HUES6 (cell line): ENCODE measurements at regions not wholly inside any gene's neighbourhood (a gene's known extent, or its start where the extent isn't known, plus 50 kb on each side); places are given as distances from the start of the nearest gene placed in this dataset.

ENCODE experiments used
- H3K27ac ChIP-seq: 2 replicates; pipeline ENCODE4 v1.7.0; 2013; ENCODE audit warnings: low read depth, mild to moderate bottlenecking, low read length, inconsistent platforms
- H3K27me3 ChIP-seq: 2 replicates; pipeline ENCODE4 v1.6.1; 2013; ENCODE audit warnings: low read length; ENCODE audit not compliant: control insufficient read depth, insufficient read depth
- H3K36me3 ChIP-seq: 2 replicates; pipeline ENCODE4 v1.6.1; 2013; ENCODE audit warnings: low read length; ENCODE audit not compliant: control insufficient read depth, insufficient read depth
- H3K4me1 ChIP-seq: 2 replicates; pipeline ENCODE4 v1.6.1; 2013; ENCODE audit warnings: low read length; ENCODE audit not compliant: control insufficient read depth, insufficient read depth
- H3K4me3 ChIP-seq: 2 replicates; pipeline ENCODE4 v1.5.1; 2013; ENCODE audit warnings: low read depth, low read length
- H3K9ac ChIP-seq: one replicate; pipeline ENCODE4 v1.6.1; 2013; ENCODE audit warnings: mild to moderate bottlenecking, low read length
- H3K9me3 ChIP-seq: 2 replicates; pipeline ENCODE4 v1.6.1; 2013; ENCODE audit warnings: low read depth, low read length; ENCODE audit not compliant: control insufficient read depth, insufficient read depth

GRCh38 chr18:29307982-29308381 is 1131.1 kb upstream of the CDH2 start:
- Histone ChIP-seq H3K9me3 (no peaks in the 10 kb centered on the region), H3K4me1 (no peaks in the 10 kb centered on the region), H3K27me3 (no peaks in the 10 kb centered on the region), H3K36me3 (no peaks in the 10 kb centered on the region), H3K27ac (no peak overlapping the region), H3K9ac (no peak overlapping the region), H3K4me3 (no peak overlapping the region)

GRCh38 chr18:29307231-29307630 is 1130.3 kb upstream of the CDH2 start:
- no peak overlapping the region for H3K27ac ChIP-seq
- no peaks in the 10 kb centered on the region for H3K4me1 ChIP-seq
- H3K27me3 ChIP-seq, result no peaks in the 10 kb centered on the region
- no peaks in the 10 kb centered on the region for H3K36me3 ChIP-seq
- no peak overlapping the region for H3K9ac ChIP-seq
- H3K9me3 ChIP-seq, result no peaks in the 10 kb centered on the region
- no peak overlapping the region for H3K4me3 ChIP-seq

- no peaks in the 10 kb centered on the region for H3K4me1 ChIP-seq
- no peaks in the 10 kb centered on the region for H3K36me3 ChIP-seq
- no peak overlapping the region for H3K4me3 ChIP-seq
- H3K9ac ChIP-seq, result no peak overlapping the region
- H3K27me3 ChIP-seq, result no peaks in the 10 kb centered on the region
- no peaks in the 10 kb centered on the region for H3K9me3 ChIP-seq
- H3K27ac ChIP-seq, result no peak overlapping the region
Observed at GRCh38 chr18:29305516-29305915, 1128.6 kb upstream of the CDH2 start.

GRCh38 chr18:29301048-29301447 is 1124.1 kb upstream of the CDH2 start:
- Histone ChIP-seq H3K27me3 (no peaks in the 10 kb centered on the region), H3K9me3 (no peaks in the 10 kb centered on the region), H3K9ac (no peak overlapping the region), H3K4me3 (no peak overlapping the region), H3K4me1 (no peaks in the 10 kb centered on the region), H3K27ac (no peak overlapping the region), H3K36me3 (no peaks in the 10 kb centered on the region)

- H3K4me1 ChIP-seq, result no peaks in the 10 kb centered on the region
- H3K36me3 ChIP-seq, result no peaks in the 10 kb centered on the region
- no peaks in the 10 kb centered on the region for H3K27me3 ChIP-seq
- no peak overlapping the region for H3K27ac ChIP-seq
- H3K9me3 ChIP-seq, result no peaks in the 10 kb centered on the region
- H3K9ac ChIP-seq, result no peak overlapping the region
- no peak overlapping the region for H3K4me3 ChIP-seq
Observed at GRCh38 chr18:29285471-29285870, 1108.5 kb upstream of the CDH2 start.

GRCh38 chr18:29271501-29271900 is 1094.6 kb upstream of the CDH2 start:
- Histone ChIP-seq H3K36me3 (no peaks in the 10 kb centered on the region), H3K27ac (no peak overlapping the region), H3K4me3 (no peak overlapping the region), H3K9ac (no peak overlapping the region), H3K27me3 (no peaks in the 10 kb centered on the region), H3K4me1 (peaks cover 4% of the 10 kb centered on the region; the same call in 1 of the 2 replicates), H3K9me3 (no peaks in the 10 kb centered on the region)

GRCh38 chr18:29259838-29260237 is 1082.9 kb upstream of the CDH2 start:
- no peak overlapping the region for H3K4me3 ChIP-seq
- H3K27me3 ChIP-seq, result no peaks in the 10 kb centered on the region
- no peak overlapping the region for H3K27ac ChIP-seq
- H3K9me3 ChIP-seq, result 0 out of 2 replicates have a peak, but pooled peaks cover 3% of the 10 kb centered on the region
- H3K4me1 ChIP-seq, result no peaks in the 10 kb centered on the region
- H3K9ac ChIP-seq, result no peak overlapping the region
- H3K36me3 ChIP-seq, result no peaks in the 10 kb centered on the region

- H3K36me3 ChIP-seq, result no peaks in the 10 kb centered on the region
- H3K27me3 ChIP-seq, result no peaks in the 10 kb centered on the region
- no peaks in the 10 kb centered on the region for H3K9me3 ChIP-seq
- H3K9ac ChIP-seq, result no peak overlapping the region
- no peak overlapping the region for H3K4me3 ChIP-seq
- no peak overlapping the region for H3K27ac ChIP-seq
- no peaks in the 10 kb centered on the region for H3K4me1 ChIP-seq
Observed at GRCh38 chr18:29254123-29254522, 1077.2 kb upstream of the CDH2 start.

GRCh38 chr18:29251681-29252080 is 1074.8 kb upstream of the CDH2 start:
- no peak overlapping the region for H3K9ac ChIP-seq
- no peak overlapping the region for H3K27ac ChIP-seq
- H3K9me3 ChIP-seq, result no peaks in the 10 kb centered on the region
- H3K4me1 ChIP-seq, result no peaks in the 10 kb centered on the region
- no peaks in the 10 kb centered on the region for H3K36me3 ChIP-seq
- no peak overlapping the region for H3K4me3 ChIP-seq
- no peaks in the 10 kb centered on the region for H3K27me3 ChIP-seq

GRCh38 chr18:29250843-29251242 is 1073.9 kb upstream of the CDH2 start:
- Histone ChIP-seq H3K9ac (no peak overlapping the region), H3K9me3 (no peaks in the 10 kb centered on the region), H3K4me3 (no peak overlapping the region), H3K27ac (no peak overlapping the region), H3K4me1 (no peaks in the 10 kb centered on the region), H3K36me3 (no peaks in the 10 kb centered on the region), H3K27me3 (no peaks in the 10 kb centered on the region)

- no peak overlapping the region for H3K4me3 ChIP-seq
- no peaks in the 10 kb centered on the region for H3K27me3 ChIP-seq
- no peak overlapping the region for H3K9ac ChIP-seq
- H3K4me1 ChIP-seq, result no peaks in the 10 kb centered on the region
- no peaks in the 10 kb centered on the region for H3K9me3 ChIP-seq
- H3K27ac ChIP-seq, result no peak overlapping the region
- H3K36me3 ChIP-seq, result no peaks in the 10 kb centered on the region
Observed at GRCh38 chr18:29250259-29250658, 1073.3 kb upstream of the CDH2 start.

GRCh38 chr18:29248805-29249204 is 1071.9 kb upstream of the CDH2 start:
- Histone ChIP-seq H3K9ac (no peak overlapping the region), H3K36me3 (no peaks in the 10 kb centered on the region)

More at GRCh38 chr18:29248805-29249204, 1071.9 kb upstream of the CDH2 start:
- no peak overlapping the region for H3K27ac ChIP-seq
- no peak overlapping the region for H3K4me3 ChIP-seq
- H3K4me1 ChIP-seq, result no peaks in the 10 kb centered on the region
- no peaks in the 10 kb centered on the region for H3K27me3 ChIP-seq
- no peaks in the 10 kb centered on the region for H3K9me3 ChIP-seq
